Transverse colon (tissue), 4 donors: ENCODE measurements at regions not wholly inside any gene's neighbourhood (a gene's known extent, or its start where the extent isn't known, plus 50 kb on each side); places are given as distances from the start of the nearest gene placed in this dataset.

Source experiments
- CTCF ChIP-seq, 5 experiments: fragments of 200-600 bp in 3 of 5; fragments of 450-650 bp in 2 of 5; sonication (generic) in 3 of 5; IDR thresholded peaks; 1 replicate in 2 of 5; 2 replicates in 3 of 5; pipeline ENCODE4 v1.5.1; 2016 to 2017; ENCODE audit warnings: antibody characterized with exemption in 5 of 5, inconsistent platforms in 3 of 5, mild to moderate bottlenecking in 2 of 5, moderate library complexity in 1 of 5
- POLR2AphosphoS5 ChIP-seq, 3 donors: sonication (generic); formaldehyde crosslinking; IDR thresholded peaks; one replicate each; pipeline ENCODE4 v1.6.1; 2016; ENCODE audit warnings: antibody characterized with exemption in 3 of 3

GRCh38 chr1:221648201-221648600 is 93.7 kb downstream of the DUSP10 start:
- TF ChIP-seq CTCF (IDR thresholded peaks at IDR 0.05) (no peak), POLR2AphosphoS5 (IDR thresholded peaks at IDR 0.05) (no peak)
